Liver (tissue), 3 donors: ENCODE measurements at regions not wholly inside any gene's neighbourhood (a gene's known extent, or its start where the extent isn't known, plus 50 kb on each side); places are given as distances from the start of the nearest gene placed in this dataset.
A peak's percentile ranks its signal among the peaks of the same experiment; 100 is the strongest.

Source experiments
- CTCF ChIP-seq: fragments of 150-350 bp; IDR thresholded peaks from 2 replicates; pipeline ENCODE4 v1.5.1; 2017; ENCODE audit warnings: improper control_type of control experiment, low read depth, low read length; ENCODE audit not compliant: missing input control
- GABPA ChIP-seq, 2 donors: IDR thresholded peaks in 1 of 2; conservative IDR thresholded peaks in 1 of 2; 2 replicates each; pipeline ENCODE4 v1.6.1; 2016; ENCODE audit warnings: antibody characterized with exemption in 2 of 2, mild to moderate bottlenecking in 1 of 2, moderate library complexity in 1 of 2
- HNF4A ChIP-seq, 2 donors: conservative IDR thresholded peaks; 2 replicates each; pipeline ENCODE4 v1.6.1; 2016; ENCODE audit warnings: antibody characterized with exemption in 2 of 2, mild to moderate bottlenecking in 2 of 2
- RAD21 ChIP-seq, 2 donors: IDR thresholded peaks; 2 replicates each; pipeline ENCODE4 v1.6.1; 2016; ENCODE audit warnings: antibody characterized with exemption in 2 of 2, mild to moderate bottlenecking in 2 of 2
- RXRA ChIP-seq, 2 donors: IDR thresholded peaks; 2 replicates each; pipeline ENCODE4 v1.6.1; 2017 to 2018; ENCODE audit warnings: antibody characterized with exemption in 2 of 2, mild to moderate bottlenecking in 1 of 2
- TAF1 ChIP-seq: conservative IDR thresholded peaks from 2 replicates; pipeline ENCODE4 v1.6.1; 2016; ENCODE audit warnings: antibody characterized with exemption, mild to moderate bottlenecking
- YY1 ChIP-seq: IDR thresholded peaks from 2 replicates; pipeline ENCODE4 v1.6.1; 2016; ENCODE audit warnings: antibody characterized with exemption, mild to moderate bottlenecking
- TF ChIP-seq, protein P1 (sequence below): IDR thresholded peaks from 2 replicates; pipeline ENCODE4 v1.6.1; 2016; ENCODE audit warnings: antibody characterized with exemption, mild to moderate bottlenecking
- TF ChIP-seq, protein P2 (sequence below): IDR thresholded peaks from 2 replicates; pipeline ENCODE4 v1.6.1; 2016; ENCODE audit warnings: antibody characterized with exemption
- TF ChIP-seq, protein P3 (sequence below): IDR thresholded peaks from 2 replicates; pipeline ENCODE4 v1.6.1; 2016; ENCODE audit warnings: antibody characterized with exemption
- donor health status: healthy.
- donor health status: healthy.

- TF ChIP-seq CTCF (peak; percentile 84), TAF1 (no peak), RAD21 (IDR thresholded peaks at IDR 0.05) (peak; percentile 82 to 90), RXRA (IDR thresholded peaks at IDR 0.05) (no peak), GABPA (IDR thresholded peaks at IDR 0.05 in 1 of 2, conservative IDR thresholded peaks at IDR 0.05 in 1 of 2) (no peak), YY1 (no peak), HNF4A (conservative IDR thresholded peaks at IDR 0.05) (no peak)
- TF ChIP-seq, protein P1, sequence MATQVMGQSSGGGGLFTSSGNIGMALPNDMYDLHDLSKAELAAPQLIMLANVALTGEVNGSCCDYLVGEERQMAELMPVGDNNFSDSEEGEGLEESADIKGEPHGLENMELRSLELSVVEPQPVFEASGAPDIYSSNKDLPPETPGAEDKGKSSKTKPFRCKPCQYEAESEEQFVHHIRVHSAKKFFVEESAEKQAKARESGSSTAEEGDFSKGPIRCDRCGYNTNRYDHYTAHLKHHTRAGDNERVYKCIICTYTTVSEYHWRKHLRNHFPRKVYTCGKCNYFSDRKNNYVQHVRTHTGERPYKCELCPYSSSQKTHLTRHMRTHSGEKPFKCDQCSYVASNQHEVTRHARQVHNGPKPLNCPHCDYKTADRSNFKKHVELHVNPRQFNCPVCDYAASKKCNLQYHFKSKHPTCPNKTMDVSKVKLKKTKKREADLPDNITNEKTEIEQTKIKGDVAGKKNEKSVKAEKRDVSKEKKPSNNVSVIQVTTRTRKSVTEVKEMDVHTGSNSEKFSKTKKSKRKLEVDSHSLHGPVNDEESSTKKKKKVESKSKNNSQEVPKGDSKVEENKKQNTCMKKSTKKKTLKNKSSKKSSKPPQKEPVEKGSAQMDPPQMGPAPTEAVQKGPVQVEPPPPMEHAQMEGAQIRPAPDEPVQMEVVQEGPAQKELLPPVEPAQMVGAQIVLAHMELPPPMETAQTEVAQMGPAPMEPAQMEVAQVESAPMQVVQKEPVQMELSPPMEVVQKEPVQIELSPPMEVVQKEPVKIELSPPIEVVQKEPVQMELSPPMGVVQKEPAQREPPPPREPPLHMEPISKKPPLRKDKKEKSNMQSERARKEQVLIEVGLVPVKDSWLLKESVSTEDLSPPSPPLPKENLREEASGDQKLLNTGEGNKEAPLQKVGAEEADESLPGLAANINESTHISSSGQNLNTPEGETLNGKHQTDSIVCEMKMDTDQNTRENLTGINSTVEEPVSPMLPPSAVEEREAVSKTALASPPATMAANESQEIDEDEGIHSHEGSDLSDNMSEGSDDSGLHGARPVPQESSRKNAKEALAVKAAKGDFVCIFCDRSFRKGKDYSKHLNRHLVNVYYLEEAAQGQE = no peak
- TF ChIP-seq, protein P2, sequence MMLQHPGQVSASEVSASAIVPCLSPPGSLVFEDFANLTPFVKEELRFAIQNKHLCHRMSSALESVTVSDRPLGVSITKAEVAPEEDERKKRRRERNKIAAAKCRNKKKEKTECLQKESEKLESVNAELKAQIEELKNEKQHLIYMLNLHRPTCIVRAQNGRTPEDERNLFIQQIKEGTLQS = no peak
- TF ChIP-seq, protein P3, sequence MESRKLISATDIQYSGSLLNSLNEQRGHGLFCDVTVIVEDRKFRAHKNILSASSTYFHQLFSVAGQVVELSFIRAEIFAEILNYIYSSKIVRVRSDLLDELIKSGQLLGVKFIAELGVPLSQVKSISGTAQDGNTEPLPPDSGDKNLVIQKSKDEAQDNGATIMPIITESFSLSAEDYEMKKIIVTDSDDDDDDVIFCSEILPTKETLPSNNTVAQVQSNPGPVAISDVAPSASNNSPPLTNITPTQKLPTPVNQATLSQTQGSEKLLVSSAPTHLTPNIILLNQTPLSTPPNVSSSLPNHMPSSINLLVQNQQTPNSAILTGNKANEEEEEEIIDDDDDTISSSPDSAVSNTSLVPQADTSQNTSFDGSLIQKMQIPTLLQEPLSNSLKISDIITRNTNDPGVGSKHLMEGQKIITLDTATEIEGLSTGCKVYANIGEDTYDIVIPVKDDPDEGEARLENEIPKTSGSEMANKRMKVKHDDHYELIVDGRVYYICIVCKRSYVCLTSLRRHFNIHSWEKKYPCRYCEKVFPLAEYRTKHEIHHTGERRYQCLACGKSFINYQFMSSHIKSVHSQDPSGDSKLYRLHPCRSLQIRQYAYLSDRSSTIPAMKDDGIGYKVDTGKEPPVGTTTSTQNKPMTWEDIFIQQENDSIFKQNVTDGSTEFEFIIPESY = no peak
These were observed 51.4 kb upstream of the CHSY3 start for GRCh38 chr5:129852747-129853352.
